H9 (cell line): ENCODE measurements at regions not wholly inside any gene's neighbourhood (a gene's known extent, or its start where the extent isn't known, plus 50 kb on each side); places are given as distances from the start of the nearest gene placed in this dataset.

ENCODE experiments used
- DNase-seq: peaks from one replicate; pipeline ENCODE4 v3.0.0-alpha.2; 2017
- H2AFZ ChIP-seq: one replicate; pipeline ENCODE4 v1.6.1; 2013; ENCODE audit warnings: mild to moderate bottlenecking, low read length, control low read depth, moderate library complexity
- H2AK5ac ChIP-seq: 2 replicates; pipeline ENCODE4 v1.6.1; 2013; ENCODE audit warnings: low read length, control low read depth, mixed read lengths; ENCODE audit not compliant: insufficient read length
- H2BK120ac ChIP-seq: one replicate; pipeline ENCODE4 v1.6.1; 2013; ENCODE audit warnings: low read depth, mild to moderate bottlenecking, low read length, control low read depth, inconsistent platforms; ENCODE audit not compliant: poor library complexity, severe bottlenecking
- H2BK12ac ChIP-seq: 2 replicates; pipeline ENCODE4 v1.6.1; 2013; ENCODE audit warnings: low read length, control low read depth, mixed read lengths, low read depth; ENCODE audit not compliant: insufficient read length
- H2BK15ac ChIP-seq: 2 replicates; pipeline ENCODE4 v1.6.1; 2013; ENCODE audit warnings: low read depth, low read length, control low read depth
- H2BK20ac ChIP-seq: one replicate; pipeline ENCODE4 v1.6.1; 2013; ENCODE audit warnings: low read depth, mild to moderate bottlenecking, low read length, control low read depth, inconsistent platforms; ENCODE audit not compliant: poor library complexity, severe bottlenecking
- H2BK5ac ChIP-seq: 2 replicates; pipeline ENCODE4 v1.6.1; 2013; ENCODE audit warnings: low read length, control low read depth, mixed read lengths; ENCODE audit not compliant: insufficient read length
- H3K14ac ChIP-seq: 2 replicates; pipeline ENCODE4 v1.6.1; 2013; ENCODE audit warnings: low read length, control low read depth; ENCODE audit not compliant: insufficient read depth
- H3K18ac ChIP-seq: 2 replicates; pipeline ENCODE4 v1.6.1; 2013; ENCODE audit warnings: low read depth, mild to moderate bottlenecking, mixed read lengths, low read length, control low read depth; ENCODE audit not compliant: insufficient read length
- H3K23ac ChIP-seq: 2 replicates; pipeline ENCODE4 v1.6.1; 2013; ENCODE audit warnings: low read length, control low read depth, mixed read lengths, low read depth; ENCODE audit not compliant: insufficient read length
- H3K23me2 ChIP-seq: 2 replicates; pipeline ENCODE4 v1.6.1; 2013; ENCODE audit warnings: low read depth, mild to moderate bottlenecking, mixed read lengths, low read length, control low read depth; ENCODE audit not compliant: insufficient read length, poor library complexity, severe bottlenecking
- H3K27ac ChIP-seq: 2 replicates; pipeline ENCODE4 v1.5.1; 2013; ENCODE audit warnings: low read length, control low read depth, mixed read lengths, low read depth; ENCODE audit not compliant: insufficient read length
- H3K27me3 ChIP-seq: 2 replicates; pipeline ENCODE4 v1.6.1; 2013; ENCODE audit warnings: low read length, control low read depth, inconsistent platforms; ENCODE audit not compliant: insufficient read depth
- H3K4ac ChIP-seq: 2 replicates; pipeline ENCODE4 v1.6.1; 2013; ENCODE audit warnings: low read depth, mild to moderate bottlenecking, control low read depth, inconsistent platforms, low read length, moderate library complexity
- H3K4me1 ChIP-seq: 2 replicates; pipeline ENCODE4 v1.6.1; 2013; ENCODE audit warnings: low read length, control low read depth, inconsistent platforms; ENCODE audit not compliant: insufficient read depth
- H3K4me2 ChIP-seq: 2 replicates; pipeline ENCODE4 v1.6.1; 2013; ENCODE audit warnings: low read length, control low read depth, mixed read lengths; ENCODE audit not compliant: insufficient read length, insufficient read depth
- H3K56ac ChIP-seq: 2 replicates; pipeline ENCODE4 v1.6.1; 2013; ENCODE audit warnings: low read depth, mild to moderate bottlenecking, mixed read lengths, low read length, control low read depth; ENCODE audit not compliant: insufficient read length
- H3K79me1 ChIP-seq: 2 replicates; pipeline ENCODE4 v1.6.1; 2013; ENCODE audit warnings: low read depth, mild to moderate bottlenecking, moderate library complexity, low read length, control low read depth, inconsistent platforms; ENCODE audit not compliant: insufficient read depth, poor library complexity, severe bottlenecking
- H3K79me2 ChIP-seq: 2 replicates; pipeline ENCODE4 v1.6.1; 2013; ENCODE audit warnings: low read length, control low read depth, inconsistent platforms; ENCODE audit not compliant: insufficient read depth
- H3K9ac ChIP-seq: 2 replicates; pipeline ENCODE4 v1.6.1; 2013; ENCODE audit warnings: low read length, control low read depth, mixed read lengths; ENCODE audit not compliant: insufficient read length; ENCODE audit errors: extremely low read depth
- H3K9me3 ChIP-seq: one replicate; pipeline ENCODE4 v1.6.1; 2013; ENCODE audit warnings: low read depth, low read length, inconsistent platforms; ENCODE audit not compliant: control insufficient read depth
- H3T11ph ChIP-seq: one replicate; pipeline ENCODE4 v1.6.1; 2013; ENCODE audit warnings: mild to moderate bottlenecking, low read length, control low read depth, inconsistent platforms
- H4K20me1 ChIP-seq: one replicate; pipeline ENCODE4 v1.6.1; 2013; ENCODE audit not compliant: control insufficient read depth, insufficient read length, insufficient read depth
- H4K5ac ChIP-seq: 2 replicates; pipeline ENCODE4 v1.6.1; 2013; ENCODE audit warnings: low read depth, mild to moderate bottlenecking, mixed read lengths, low read length, control low read depth; ENCODE audit not compliant: insufficient read length
- H4K8ac ChIP-seq: replicated peaks from 2 replicates; pipeline ENCODE4 v1.6.1; 2013; ENCODE audit warnings: low read length, control low read depth, mixed read lengths, low read depth; ENCODE audit not compliant: insufficient read length
- H4K91ac ChIP-seq: 2 replicates; pipeline ENCODE4 v1.6.1; 2013; ENCODE audit warnings: low read depth, mild to moderate bottlenecking, moderate library complexity, mixed read lengths, low read length, control low read depth; ENCODE audit not compliant: insufficient read length
- H3K27ac Mint-ChIP-seq, 3 experiments: 2 replicates in 2 of 3; 3 replicates in 1 of 3; pipeline ENCODE4 v1.8.0; 2020 to 2021; ENCODE audit warnings: mixed read lengths in 3 of 3, mild to moderate bottlenecking in 1 of 3, moderate library complexity in 1 of 3
- H3K27me3 Mint-ChIP-seq: 2 replicates; pipeline ENCODE4 v1.8.0; 2021; ENCODE audit warnings: low read depth, mild to moderate bottlenecking, moderate library complexity, mixed read lengths
- H3K36me3 Mint-ChIP-seq, 3 experiments: 2 replicates in 2 of 3; 3 replicates in 1 of 3; pipeline ENCODE4 v1.8.0; 2020 to 2021; ENCODE audit warnings: low read depth in 3 of 3, mixed read lengths in 3 of 3; ENCODE audit not compliant: insufficient read depth in 1 of 3
- H3K4me1 Mint-ChIP-seq, 2 experiments: 2 replicates each; pipeline ENCODE4 v1.8.0; 2020; ENCODE audit warnings: mixed read lengths in 2 of 2
- H3K4me3 Mint-ChIP-seq, 2 experiments: 2 replicates in 1 of 2; 3 replicates in 1 of 2; pipeline ENCODE4 v1.8.0; 2020 to 2021; ENCODE audit warnings: mild to moderate bottlenecking in 2 of 2, mixed read lengths in 2 of 2, moderate library complexity in 1 of 2
- H3K9me3 Mint-ChIP-seq, 2 experiments: 2 replicates in 1 of 2; 3 replicates in 1 of 2; pipeline ENCODE4 v1.8.0; 2020; ENCODE audit warnings: mild to moderate bottlenecking in 2 of 2, mixed read lengths in 2 of 2, moderate library complexity in 1 of 2
- whole genome bisulfite sequencing: extraction: QIAGEN DNeasy Blood & Tissue Kit; methylation state at CpG from one replicate; pipeline ENCODE4 v1.1.7; 2013; ENCODE audit warnings: missing lambda C conversion rate, low lambda C conversion rate, mixed read lengths; ENCODE audit not compliant: insufficient read length; ENCODE audit errors: extremely low coverage; 5-methylcytosine and 5-hydroxymethylcytosine counted together
- TF ChIP-seq, protein P1 (sequence below): fragments of 200-600 bp; sonication (generic); conservative IDR thresholded peaks from 3 replicates; pipeline ENCODE4 v1.8.0; 2021; ENCODE audit warnings: antibody characterized with exemption, mild to moderate bottlenecking

DNA sequence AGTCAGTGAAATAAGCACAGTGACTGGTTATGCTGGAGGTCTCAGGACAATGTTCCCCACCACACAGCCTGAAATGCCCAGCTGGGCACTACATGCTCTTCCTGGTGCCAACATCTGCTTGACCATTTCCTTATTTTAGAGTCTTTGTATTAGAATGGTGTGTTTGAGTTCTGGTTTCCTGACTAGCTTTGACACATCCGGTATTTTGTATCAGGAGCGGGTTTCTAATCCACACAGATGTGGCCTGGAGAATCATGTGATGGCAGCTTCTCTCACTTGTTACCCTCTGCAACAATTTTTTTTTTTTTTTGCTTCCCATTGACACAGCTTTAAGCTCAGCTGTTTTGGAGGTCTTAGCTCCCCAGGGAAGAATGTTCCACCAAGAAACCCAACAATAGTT lies 164.5 kb upstream of the CST7 start:
- H3K4me3 Mint-ChIP-seq = no peak overlapping the region
- H3K56ac ChIP-seq = no peak overlapping the region
- H3K4me1 Mint-ChIP-seq = peaks cover 13 to 16% of the 10 kb centered on the region in 2 experiments
- H4K91ac ChIP-seq = no peak overlapping the region
- no peak overlapping the region for H2BK15ac ChIP-seq
- no peak overlapping the region for H4K5ac ChIP-seq
- no peak overlapping the region for H3K23ac ChIP-seq
- H3K4me2 ChIP-seq = no peak overlapping the region
- no peak overlapping the region for H2BK20ac ChIP-seq
- H4K8ac ChIP-seq = no peak overlapping the region
- H3K79me1 ChIP-seq = no peaks in the 10 kb centered on the region
- H2AFZ ChIP-seq = no peak overlapping the region
- no peak overlapping the region for H2BK5ac ChIP-seq
- H3K4me1 ChIP-seq = no peaks in the 10 kb centered on the region
- no peak overlapping the region for H3K27ac Mint-ChIP-seq
- no peak overlapping the region for H3K27ac ChIP-seq
- no peaks in the 10 kb centered on the region for H3K36me3 Mint-ChIP-seq
- no peaks in the 10 kb centered on the region for H3K79me2 ChIP-seq
- no peaks in the 10 kb centered on the region for H3K23me2 ChIP-seq
- DNase-seq = no peak
- H2AK5ac ChIP-seq = no peak overlapping the region
- no peak overlapping the region for H3K18ac ChIP-seq
- H3K4ac ChIP-seq = no peak overlapping the region
- no peaks in the 10 kb centered on the region for H3K9me3 Mint-ChIP-seq
- H3K9ac ChIP-seq = no peak overlapping the region
- no peak overlapping the region for H3T11ph ChIP-seq
- H2BK120ac ChIP-seq = no peak overlapping the region
- TF ChIP-seq, protein P1, sequence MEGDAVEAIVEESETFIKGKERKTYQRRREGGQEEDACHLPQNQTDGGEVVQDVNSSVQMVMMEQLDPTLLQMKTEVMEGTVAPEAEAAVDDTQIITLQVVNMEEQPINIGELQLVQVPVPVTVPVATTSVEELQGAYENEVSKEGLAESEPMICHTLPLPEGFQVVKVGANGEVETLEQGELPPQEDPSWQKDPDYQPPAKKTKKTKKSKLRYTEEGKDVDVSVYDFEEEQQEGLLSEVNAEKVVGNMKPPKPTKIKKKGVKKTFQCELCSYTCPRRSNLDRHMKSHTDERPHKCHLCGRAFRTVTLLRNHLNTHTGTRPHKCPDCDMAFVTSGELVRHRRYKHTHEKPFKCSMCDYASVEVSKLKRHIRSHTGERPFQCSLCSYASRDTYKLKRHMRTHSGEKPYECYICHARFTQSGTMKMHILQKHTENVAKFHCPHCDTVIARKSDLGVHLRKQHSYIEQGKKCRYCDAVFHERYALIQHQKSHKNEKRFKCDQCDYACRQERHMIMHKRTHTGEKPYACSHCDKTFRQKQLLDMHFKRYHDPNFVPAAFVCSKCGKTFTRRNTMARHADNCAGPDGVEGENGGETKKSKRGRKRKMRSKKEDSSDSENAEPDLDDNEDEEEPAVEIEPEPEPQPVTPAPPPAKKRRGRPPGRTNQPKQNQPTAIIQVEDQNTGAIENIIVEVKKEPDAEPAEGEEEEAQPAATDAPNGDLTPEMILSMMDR = no peak
- no peak overlapping the region for H2BK12ac ChIP-seq
- no peaks in the 10 kb centered on the region for H3K9me3 ChIP-seq
- no peak overlapping the region for H3K14ac ChIP-seq
- H4K20me1 ChIP-seq = no peaks in the 10 kb centered on the region
- WGBS = no CpG with 5 or more reads among the region's 2 CpGs
- no peaks in the 10 kb centered on the region for H3K27me3 ChIP-seq
- peaks cover 3% of the 10 kb centered on the region; the same call in 1 of the 2 replicates for H3K27me3 Mint-ChIP-seq
